Middle frontal gyrus (tissue), 1 donor: ENCODE measurements at regions not wholly inside any gene's neighbourhood (a gene's known extent, or its start where the extent isn't known, plus 50 kb on each side); places are given as distances from the start of the nearest gene placed in this dataset.

Experiments used
- DNase-seq: peaks from one replicate; pipeline ENCODE4 v3.0.0-alpha.2; 2015; ENCODE audit warnings: low spot score; ENCODE audit errors: extremely low spot score

DNA sequence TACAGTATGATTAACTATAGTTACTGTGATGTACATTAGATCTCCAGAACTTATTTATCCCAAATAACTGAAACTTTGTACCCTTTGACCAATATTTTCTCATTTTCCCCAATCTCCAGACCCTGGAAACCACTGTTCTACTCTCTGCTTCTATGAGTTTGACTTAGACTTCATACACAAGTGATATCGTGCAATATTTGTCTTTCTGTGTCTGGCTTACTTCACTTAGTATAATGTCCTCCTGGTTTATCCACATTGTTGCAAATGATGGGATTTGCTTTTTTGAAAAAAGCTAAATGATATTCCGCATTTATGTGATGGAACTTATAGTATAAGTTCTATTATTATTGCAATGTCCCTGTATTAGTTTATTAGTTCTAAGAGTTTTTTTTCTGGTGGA, 81.8 kb upstream of the SOD3 start:
- no peak for DNase-seq

DNA sequence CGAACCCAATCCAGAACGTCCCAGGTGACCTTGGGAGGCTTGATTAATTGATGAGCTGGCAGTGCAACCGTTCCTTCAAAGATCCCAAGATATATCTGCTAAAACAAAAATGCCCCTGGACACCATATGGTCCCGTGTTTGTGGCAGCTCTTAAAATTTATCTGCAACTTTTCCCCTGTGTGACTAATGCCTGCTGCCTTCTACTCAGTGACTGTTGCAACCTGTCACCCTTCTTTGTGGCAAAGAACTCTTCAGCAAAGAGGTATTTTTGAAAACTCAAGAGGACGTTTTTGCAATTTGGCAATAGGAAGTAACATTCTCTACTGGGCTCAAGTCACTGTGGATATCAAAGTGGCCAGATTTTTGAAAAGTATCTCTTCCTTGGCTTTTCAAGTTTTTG, 75.8 kb upstream of the SOD3 start:
- no peak for DNase-seq

DNA sequence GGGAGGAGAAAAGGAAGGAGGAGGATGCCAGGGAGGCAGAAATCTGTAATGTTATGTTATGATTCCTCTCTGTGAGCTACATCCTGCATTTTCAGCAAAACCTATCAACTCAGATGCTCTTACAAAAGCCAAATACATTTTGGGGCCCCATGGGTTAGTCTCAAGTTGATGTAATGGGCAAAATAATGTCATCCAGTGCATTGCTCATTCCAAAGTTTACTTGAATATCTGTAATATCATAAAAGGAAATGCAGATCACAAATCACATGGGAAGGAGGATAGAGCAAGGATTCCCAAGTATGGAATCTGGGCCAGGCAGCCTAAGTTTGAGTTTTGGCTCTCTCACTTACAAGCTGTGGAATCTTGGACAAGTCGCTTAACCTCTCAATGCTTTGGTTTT, 74.9 kb upstream of the SOD3 start:
- no peak for DNase-seq

DNA sequence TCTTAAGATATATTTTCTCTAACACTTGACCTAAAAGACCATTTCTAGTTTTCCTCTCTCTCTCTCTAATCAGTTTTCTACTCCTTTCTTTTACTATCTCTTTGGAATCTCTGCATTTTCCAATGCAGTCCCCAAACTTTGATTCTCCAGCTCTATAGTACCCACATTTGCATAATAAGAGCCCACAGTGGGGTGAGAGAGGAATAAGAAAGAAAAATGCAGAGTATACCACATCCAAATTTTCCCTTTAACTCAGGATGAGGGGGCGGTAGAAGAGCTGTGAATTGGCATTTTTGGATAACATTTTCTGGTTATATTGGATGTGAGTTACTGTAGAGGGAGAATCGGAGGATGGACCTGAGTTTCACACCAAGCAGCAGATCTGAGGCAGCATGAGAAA, 74.4 kb upstream of the SOD3 start:
- DNase-seq, result no peak

DNA sequence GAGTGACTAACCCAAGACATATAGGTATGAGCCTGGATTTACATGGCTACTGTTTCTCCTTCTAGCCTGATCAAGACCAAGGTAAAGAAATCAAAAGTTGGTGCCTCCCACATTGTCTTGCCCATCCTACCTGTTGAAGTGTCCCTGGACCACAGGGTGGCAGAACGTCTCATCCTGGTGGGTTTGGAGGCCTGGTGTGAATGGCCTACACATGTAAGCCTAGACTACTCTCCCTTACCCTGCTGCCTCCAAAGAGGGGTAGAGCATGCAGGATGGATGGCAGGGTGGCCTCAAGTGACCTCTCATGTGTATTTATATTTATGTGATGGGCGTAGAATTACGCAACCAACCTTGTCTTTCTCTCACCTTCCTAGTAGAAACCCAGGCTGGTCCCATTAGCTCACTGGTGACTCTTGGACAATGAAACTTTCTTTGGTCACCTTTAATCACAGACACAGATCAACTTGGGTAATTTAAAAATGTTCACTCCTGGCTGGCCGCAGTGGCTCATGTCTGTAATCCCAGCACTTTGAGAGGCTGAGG, 73.3 kb upstream of the SOD3 start:
- no peak for DNase-seq

DNA sequence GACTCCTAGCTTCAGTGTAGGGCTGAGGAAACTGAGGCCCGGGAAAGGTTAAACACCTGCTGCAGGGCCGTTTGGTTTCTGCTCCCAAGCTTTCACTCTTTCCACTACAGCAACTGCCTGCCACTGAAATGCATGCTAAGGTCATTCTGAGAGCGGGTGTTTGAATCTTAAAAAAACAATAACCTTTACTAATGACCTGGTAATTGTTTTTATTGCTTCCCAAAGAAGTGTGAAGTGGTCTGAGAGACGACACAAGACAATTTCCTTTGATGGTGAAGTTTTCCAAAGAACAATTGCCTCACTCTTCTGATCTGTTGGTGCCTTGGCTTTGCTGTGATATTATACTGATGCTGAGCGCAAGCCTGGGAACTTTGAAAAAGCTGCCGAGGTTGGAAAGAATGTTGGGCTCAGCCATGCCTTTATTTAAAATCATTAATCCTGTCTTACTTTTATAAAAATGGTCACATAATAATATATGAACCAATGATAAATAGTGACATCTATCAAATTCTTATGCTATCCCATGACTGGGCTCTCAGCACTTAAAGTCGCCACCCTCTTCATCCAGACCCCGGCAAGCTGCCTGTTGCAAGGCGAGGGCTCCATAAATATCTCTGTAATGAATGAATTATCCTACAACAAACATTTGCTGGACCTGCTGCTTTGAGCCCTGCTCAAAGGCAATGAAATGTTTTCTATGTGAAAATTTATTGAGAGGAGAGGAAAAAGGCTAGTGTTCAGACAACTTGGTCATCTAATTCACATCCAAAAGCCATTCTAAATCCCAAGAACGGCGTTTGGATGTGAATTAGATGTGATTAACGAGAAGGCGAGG, 67.8 kb upstream of the SOD3 start:
- no peak for DNase-seq

DNA sequence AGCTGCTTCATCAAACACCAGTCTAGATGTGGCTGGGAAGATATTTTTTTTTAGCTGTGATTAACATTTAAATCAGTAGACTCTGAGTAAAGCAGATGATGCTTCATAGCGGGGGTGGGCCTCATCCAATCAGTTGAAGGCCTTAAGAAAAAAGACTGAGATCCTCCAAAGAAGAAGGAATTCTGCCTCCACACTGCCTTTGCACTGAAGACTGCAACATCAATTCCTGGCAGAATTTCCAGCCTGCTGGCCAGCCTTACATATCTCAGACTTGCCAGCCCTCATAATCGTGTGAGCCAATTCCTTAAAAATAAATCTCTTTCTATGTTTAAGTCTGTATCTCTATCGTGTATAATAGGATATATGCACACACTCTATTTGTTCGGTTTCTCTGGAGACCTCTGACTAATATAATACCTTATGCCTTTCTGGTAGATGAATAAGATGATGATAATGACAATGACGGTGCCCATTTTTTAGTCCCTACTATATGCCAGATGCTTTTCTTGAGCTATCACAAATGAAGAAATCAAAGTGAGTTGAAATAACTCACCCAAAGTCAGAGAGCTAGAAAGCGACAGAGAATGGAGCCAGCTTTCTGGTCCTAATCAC, 66.1 kb upstream of the SOD3 start:
- peak; percentile 26 for DNase-seq

DNA sequence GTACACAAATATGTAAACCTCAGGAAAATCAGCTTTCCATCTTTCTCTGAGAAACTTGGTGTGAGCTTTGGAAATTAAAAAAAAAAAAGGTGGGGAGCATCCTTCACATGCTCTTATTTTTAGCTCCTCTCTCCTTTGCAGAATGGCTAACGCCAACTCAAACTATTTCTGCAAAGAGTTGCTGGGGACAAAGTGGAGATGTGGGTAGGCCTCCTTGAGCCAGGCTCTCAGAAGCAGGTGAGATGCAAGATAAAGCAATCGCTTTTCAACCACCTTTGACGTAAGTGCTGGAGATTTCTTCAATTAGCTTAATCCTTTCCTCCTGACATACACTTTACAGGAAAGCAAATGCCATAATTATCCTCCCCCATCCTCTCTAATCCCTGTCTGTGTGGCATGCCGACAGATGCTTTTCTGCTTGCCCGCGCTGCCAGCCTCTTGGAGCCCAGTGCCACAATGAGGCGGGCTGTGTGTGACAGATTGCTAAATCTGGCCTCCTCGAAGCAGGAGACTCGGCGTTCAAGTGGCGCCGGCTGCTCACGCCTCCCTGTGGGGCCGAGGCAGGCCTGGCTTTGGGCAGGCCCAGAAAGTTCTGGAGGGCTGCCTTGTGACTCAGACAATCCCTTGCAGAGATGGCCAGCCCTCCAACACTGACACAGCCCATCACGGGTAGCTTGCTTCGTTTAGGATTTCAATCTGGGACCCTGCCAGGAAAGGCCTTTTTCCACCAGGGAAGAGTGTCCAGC, 64.9 kb upstream of the SOD3 start:
- DNase-seq, result peak; percentile 32

DNA sequence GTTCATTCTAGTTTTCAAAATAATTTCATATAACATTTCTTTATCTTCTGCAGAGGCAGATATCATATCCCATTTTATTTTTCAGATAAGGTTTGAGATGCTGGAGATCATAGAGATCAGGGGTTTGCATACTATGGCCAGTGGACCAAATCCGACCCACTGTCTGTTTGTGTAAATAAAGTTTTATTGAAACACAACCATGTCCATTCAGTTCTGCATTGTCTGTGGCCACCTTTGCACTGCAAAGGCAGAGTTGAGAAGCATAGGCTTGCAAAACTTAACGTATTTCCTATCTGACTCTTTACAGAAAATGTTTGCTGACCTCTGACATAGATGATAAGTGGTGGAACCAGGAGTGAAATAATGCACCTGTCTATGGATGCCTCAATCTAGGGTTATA, 63.9 kb upstream of the SOD3 start:
- no peak for DNase-seq

DNA sequence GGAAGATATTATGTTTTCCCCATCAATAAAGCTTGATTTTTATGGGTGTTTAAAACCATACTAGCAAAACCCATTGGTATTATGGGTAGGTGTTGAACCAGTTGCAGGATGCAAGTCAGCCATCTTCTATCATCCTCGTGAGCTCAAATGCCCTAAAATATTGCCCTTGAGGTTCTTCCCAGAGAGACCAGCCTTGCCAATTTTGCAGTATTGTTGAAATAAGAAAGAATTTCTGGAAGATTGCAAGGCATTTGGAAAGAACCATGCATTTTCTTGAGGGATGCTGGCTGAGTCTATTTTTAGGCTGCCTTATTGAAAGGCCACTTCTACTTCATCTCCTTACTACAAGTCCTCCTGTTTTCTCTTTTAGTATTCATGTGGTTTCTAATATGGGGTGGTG, 60.9 kb upstream of the SOD3 start:
- no peak for DNase-seq

DNA sequence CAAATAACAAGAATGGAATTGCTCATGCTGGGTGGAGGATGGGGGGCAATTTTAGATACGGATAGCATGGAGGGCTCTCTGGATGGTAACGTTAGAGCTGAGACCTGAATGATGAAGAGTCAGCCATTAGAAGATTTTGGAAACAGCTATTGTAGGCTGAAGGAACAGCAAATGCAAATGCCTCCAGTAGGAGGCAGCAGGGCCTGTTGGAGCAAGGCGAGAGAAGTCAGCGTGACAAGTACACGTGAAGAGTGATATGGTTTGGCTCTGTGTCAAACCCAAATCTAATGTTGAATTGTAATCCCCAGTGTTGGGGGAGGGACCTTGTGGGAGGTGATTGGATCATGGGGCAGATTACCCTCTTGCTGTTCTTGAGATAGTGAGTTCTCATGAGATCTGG, 59.3 kb upstream of the SOD3 start:
- DNase-seq, result no peak

DNA sequence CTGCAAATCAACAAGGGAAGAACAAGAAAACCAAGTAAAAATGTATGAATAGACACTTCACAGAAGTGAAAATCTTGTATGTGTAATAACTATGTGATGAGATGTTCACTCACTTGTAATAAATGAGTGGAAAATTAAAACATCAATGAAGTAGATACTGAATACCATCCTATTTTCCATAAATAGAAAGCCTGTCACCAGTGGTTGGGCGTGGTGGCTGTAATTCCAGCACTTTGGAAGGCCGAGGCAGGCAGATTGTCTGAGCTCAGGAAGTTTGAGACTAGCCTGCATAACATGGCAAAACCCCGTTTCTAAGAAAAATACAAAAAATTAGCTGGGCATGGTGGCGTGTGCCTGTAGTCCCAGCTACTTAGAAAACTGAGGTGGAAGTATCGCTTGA, 53.5 kb upstream of the SOD3 start:
- no peak for DNase-seq

DNA sequence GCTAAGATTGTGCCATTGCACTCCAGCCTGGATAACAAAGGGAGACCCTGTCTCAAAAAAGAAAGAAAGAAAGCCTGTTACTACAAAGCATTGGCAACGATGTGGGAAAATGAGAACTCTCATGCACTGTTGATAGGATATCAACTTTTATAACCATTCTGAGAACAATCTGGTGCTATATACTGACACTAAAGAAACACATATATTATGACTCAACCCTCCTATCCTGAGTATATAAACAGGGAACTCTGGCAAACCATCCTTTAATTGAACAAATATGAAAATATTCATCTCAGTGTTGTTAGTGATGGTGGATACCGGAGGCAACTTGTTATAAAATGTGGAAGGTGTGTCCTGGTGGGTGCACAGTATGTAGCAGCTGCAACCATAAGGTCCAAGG, 53.0 kb upstream of the SOD3 start:
- no peak for DNase-seq

DNA sequence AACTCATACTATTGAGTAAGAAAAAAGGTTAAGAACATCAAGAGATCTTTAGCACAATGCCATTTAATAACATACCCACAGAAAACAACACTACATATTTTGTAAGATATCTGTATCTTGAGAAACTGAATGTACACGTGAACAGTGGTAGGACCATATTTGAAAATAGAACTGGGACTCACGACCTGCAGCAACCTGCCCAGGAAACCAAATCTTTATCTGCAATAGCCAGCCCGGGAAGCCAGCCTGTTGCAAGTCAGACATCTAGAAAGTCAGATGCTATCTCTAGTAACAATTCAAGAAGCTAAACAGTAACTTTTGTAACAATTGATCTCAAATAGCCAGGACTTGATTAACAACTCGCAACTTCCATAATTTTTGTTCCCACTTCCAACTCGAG, 52.6 kb upstream of the SOD3 start:
- no peak for DNase-seq

DNA sequence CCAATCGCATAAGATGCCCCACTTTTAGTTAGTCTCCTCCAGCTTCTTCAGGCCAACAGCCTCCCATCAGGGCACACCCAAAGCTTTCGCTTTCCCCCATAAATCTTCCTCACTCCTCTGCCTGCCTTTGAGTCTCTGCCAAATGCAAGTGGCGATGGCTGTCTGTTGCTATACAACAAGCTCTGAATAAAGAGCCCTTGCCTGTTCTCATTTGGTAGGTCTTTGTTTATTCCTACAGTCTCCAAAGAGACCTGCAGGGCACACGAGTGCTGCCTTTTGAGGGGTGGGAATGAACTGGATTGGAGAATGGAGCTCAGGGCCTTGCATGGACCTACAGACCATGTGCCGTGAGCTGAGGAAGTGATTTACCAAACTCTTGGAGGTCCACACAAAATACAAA, 52.2 kb upstream of the SOD3 start:
- no peak for DNase-seq

DNA sequence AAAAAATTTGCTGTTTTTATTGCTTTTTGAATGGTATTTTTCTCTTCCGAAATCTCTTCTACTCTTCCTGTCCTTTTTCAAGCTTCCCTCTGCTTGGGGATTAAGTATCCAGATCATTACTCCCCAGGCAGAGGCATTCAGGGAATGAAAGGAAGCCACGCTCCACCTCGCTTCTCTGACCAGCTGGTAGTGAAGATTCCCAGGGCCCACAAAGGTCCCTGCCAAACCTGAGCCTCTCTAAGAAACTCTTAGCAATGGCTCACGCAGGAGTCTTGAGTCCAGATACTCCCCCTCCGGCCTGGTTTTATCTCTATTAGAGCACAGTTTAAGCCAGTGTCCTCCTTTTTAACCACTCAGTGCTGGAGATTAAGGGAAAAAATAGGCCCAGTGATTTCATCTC, 51.4 kb upstream of the SOD3 start:
- DNase-seq, result no peak

DNA sequence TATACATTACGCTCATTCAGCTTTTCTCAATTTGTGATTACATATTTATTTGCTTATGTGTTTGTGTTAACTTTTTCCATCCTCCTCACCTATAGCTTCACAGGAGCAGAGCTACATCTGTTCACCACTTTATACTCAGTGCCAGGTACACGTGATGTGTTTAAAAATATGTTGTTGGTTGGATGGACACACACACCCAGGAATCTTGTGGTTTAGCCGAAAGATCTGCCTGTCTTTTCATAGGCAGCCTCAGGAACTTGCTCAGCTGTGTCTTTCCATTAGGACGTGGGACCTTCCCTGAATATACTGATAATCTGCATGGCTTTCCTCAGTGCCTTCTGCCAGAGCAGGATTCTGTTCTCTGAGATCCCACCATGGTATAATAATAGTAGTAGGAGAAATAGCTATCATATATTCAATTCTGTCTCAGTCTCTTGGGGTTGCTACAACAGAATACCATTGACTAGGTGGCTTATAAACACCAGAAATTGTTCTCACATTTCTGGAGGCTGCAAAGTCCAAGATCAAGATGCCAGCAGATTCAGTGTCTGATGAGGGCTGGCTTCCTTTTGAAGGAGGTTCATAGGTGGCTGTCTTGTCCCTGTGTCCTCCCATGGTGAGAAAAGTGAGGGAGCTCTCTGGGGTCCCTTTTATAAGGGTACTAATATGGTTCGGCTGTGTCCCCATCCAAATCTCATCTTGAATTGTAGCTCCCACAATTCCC, 50.0 kb upstream of the SOD3 start:
- no peak for DNase-seq
